ENCODE measurements at regions not wholly inside any gene's neighbourhood (a gene's known extent, or its start where the extent isn't known, plus 50 kb on each side); places are given as distances from the start of the nearest gene placed in this dataset.

GRCh38 chr12:126431767-126432166 lies 1366.5 kb downstream of the AACS start:
- TF ChIP-seq CTCF (IDR thresholded peaks at IDR 0.05; ENCODE audit: insufficient read depth, low read length) = no peak
- TF ChIP-seq GABPA (IDR thresholded peaks at IDR 0.05; ENCODE audit: low read depth) = no peak
- TF ChIP-seq REST (IDR thresholded peaks at IDR 0.05; ENCODE audit: insufficient replicate concordance, low read depth) = no peak

All from HL-60 (cell line).